GM18520 (cell line): ENCODE measurements at regions not wholly inside any gene's neighbourhood (a gene's known extent, or its start where the extent isn't known, plus 50 kb on each side); places are given as distances from the start of the nearest gene placed in this dataset.

Source experiments
- ATAC-seq: cut with Tn5 transposase; IDR thresholded peaks from one replicate; pipeline ENCODE4 v1.9.1; 2021; ENCODE audit not compliant: unreplicated experiment

- ATAC-seq: no peak
Measured at GRCh38 chr1:228968891-228969606, 233.8 kb downstream of the RHOU start.

- no peak for ATAC-seq
Measured at GRCh38 chr1:228969953-228970800, 234.9 kb downstream of the RHOU start.

- no peak for ATAC-seq
Measured at GRCh38 chr1:228972576-228972975, 237.3 kb downstream of the RHOU start.

GRCh38 chr1:228974273-228974672 lies 239.0 kb downstream of the RHOU start:
- ATAC-seq: no peak

GRCh38 chr1:228975238-228975907 lies 240.1 kb downstream of the RHOU start:
- no peak for ATAC-seq

- no peak for ATAC-seq
Measured at GRCh38 chr1:228976316-228976715, 241.0 kb downstream of the RHOU start.

GRCh38 chr1:228977307-228977706 lies 242.0 kb downstream of the RHOU start:
- no peak for ATAC-seq

GRCh38 chr1:228977741-228978140 lies 242.5 kb downstream of the RHOU start:
- no peak for ATAC-seq

- ATAC-seq: no peak
Measured at GRCh38 chr1:228978484-228979324, 243.4 kb downstream of the RHOU start.

GRCh38 chr1:228979325-228979699 lies 244.0 kb downstream of the RHOU start:
- no peak for ATAC-seq

- ATAC-seq: no peak
Measured at GRCh38 chr1:228979774-228980173, 244.5 kb downstream of the RHOU start.

- ATAC-seq: no peak
Measured at GRCh38 chr1:228980232-228980937, 245.1 kb downstream of the RHOU start.

- no peak for ATAC-seq
Measured at GRCh38 chr1:228982637-228983036, 247.4 kb downstream of the RHOU start.

GRCh38 chr1:228983231-228983660 lies 248.0 kb downstream of the RHOU start:
- ATAC-seq: no peak

- ATAC-seq: no peak
Measured at GRCh38 chr1:228983661-228984060, 248.4 kb downstream of the RHOU start.

- no peak for ATAC-seq
Measured at GRCh38 chr1:228984107-228984506, 248.8 kb downstream of the RHOU start.

- ATAC-seq: no peak
Measured at GRCh38 chr1:228984646-228985631, 249.7 kb downstream of the RHOU start.

GRCh38 chr1:228985661-228986060 lies 250.4 kb downstream of the RHOU start:
- ATAC-seq: no peak
